Upper lobe of right lung (tissue), 1 donor: ENCODE measurements at regions not wholly inside any gene's neighbourhood (a gene's known extent, or its start where the extent isn't known, plus 50 kb on each side); places are given as distances from the start of the nearest gene placed in this dataset.

Experiments used
- ATAC-seq: fragments of 200-7000 bp; cut with Tn5 transposase; one replicate; pipeline ENCODE4 v1.9.1; 2020; ENCODE audit warnings: mild to moderate bottlenecking, moderate library complexity
- DNase-seq: peaks from one replicate; pipeline ENCODE4 v3.0.0-alpha.2; 2020
- H3K27ac ChIP-seq: fragments of 200-600 bp; one replicate; pipeline ENCODE4 v1.8.0; 2022
- H3K27me3 ChIP-seq: fragments of 200-600 bp; one replicate; pipeline ENCODE4 v1.8.0; 2022; ENCODE audit warnings: mild to moderate bottlenecking
- H3K36me3 ChIP-seq: fragments of 200-600 bp; one replicate; pipeline ENCODE4 v1.8.0; 2022
- H3K4me1 ChIP-seq: fragments of 200-600 bp; one replicate; pipeline ENCODE4 v1.8.0; 2022
- H3K4me3 ChIP-seq: fragments of 200-600 bp; one replicate; pipeline ENCODE4 v1.8.0; 2022; ENCODE audit warnings: mild to moderate bottlenecking
- H3K9me3 ChIP-seq: fragments of 200-600 bp; one replicate; pipeline ENCODE4 v1.8.0; 2022
- CTCF ChIP-seq: fragments of 200-600 bp; IDR thresholded peaks from one replicate; pipeline ENCODE4 v1.8.0; 2022; ENCODE audit warnings: antibody characterized with exemption
- intact Hi-C: fragments of 100-400 bp; cut with DNase I; formaldehyde crosslinking; loops from one replicate; pipeline ENCODE4 v1.11.0; 2022
- donor health status: DM: no; HTN: yes; CAD: no; lungs with severe emphysema.

- intact Hi-C loops: no loop called here
- Histone ChIP-seq H3K27ac (no peak overlapping the region), H3K27me3 (no peaks in the 10 kb centered on the region), H3K36me3 (no peaks in the 10 kb centered on the region), H3K4me3 (no peak overlapping the region), H3K9me3 (no peaks in the 10 kb centered on the region), H3K4me1 (no peaks in the 10 kb centered on the region)
- no peak for TF ChIP-seq CTCF
- no peak for DNase-seq
- no peak for ATAC-seq
These were observed 1071.7 kb upstream of the POT1 start for GRCh38 chr7:126001349-126001748.

GRCh38 chr7:125984795-125985194 lies 1055.2 kb upstream of the POT1 start:
- H3K36me3 ChIP-seq: no peaks in the 10 kb centered on the region
- no peaks in the 10 kb centered on the region for H3K4me1 ChIP-seq
- ATAC-seq (no peak), DNase-seq (no peak)
- H3K4me3 ChIP-seq: no peak overlapping the region
- intact Hi-C loops: no loop called here
- H3K27ac ChIP-seq: no peak overlapping the region
- H3K9me3 ChIP-seq: no peaks in the 10 kb centered on the region
- H3K27me3 ChIP-seq: no peaks in the 10 kb centered on the region
- TF ChIP-seq CTCF: no peak

- H3K27ac ChIP-seq: no peak overlapping the region
- no peak for TF ChIP-seq CTCF
- H3K4me3 ChIP-seq: no peak overlapping the region
- ATAC-seq (no peak), DNase-seq (no peak)
- no peaks in the 10 kb centered on the region for H3K4me1 ChIP-seq
- intact Hi-C loops: no loop called here
- no peaks in the 10 kb centered on the region for H3K9me3 ChIP-seq
- H3K36me3 ChIP-seq: no peaks in the 10 kb centered on the region
- H3K27me3 ChIP-seq: no peaks in the 10 kb centered on the region
These were observed 1042.0 kb upstream of the POT1 start for GRCh38 chr7:125971656-125972055.

GRCh38 chr7:125966278-125967048 lies 1036.8 kb upstream of the POT1 start:
- no peak for TF ChIP-seq CTCF
- H3K27me3 ChIP-seq: no peaks in the 10 kb centered on the region
- H3K4me3 ChIP-seq: no peak overlapping the region
- no peaks in the 10 kb centered on the region for H3K9me3 ChIP-seq
- no peaks in the 10 kb centered on the region for H3K4me1 ChIP-seq
- no peaks in the 10 kb centered on the region for H3K36me3 ChIP-seq
- H3K27ac ChIP-seq: no peak overlapping the region
- intact Hi-C loops: no loop called here
- ATAC-seq (no peak), DNase-seq (no peak)

GRCh38 chr7:125934955-125935354 lies 1005.3 kb upstream of the POT1 start:
- no peak for DNase-seq

More at GRCh38 chr7:125934955-125935354, 1005.3 kb upstream of the POT1 start:
- Histone ChIP-seq H3K27ac (no peak overlapping the region), H3K9me3 (peaks cover 4% of the 10 kb centered on the region), H3K4me3 (no peak overlapping the region), H3K36me3 (no peaks in the 10 kb centered on the region), H3K27me3 (no peaks in the 10 kb centered on the region), H3K4me1 (no peaks in the 10 kb centered on the region)
- intact Hi-C loops: no loop called here
- ATAC-seq: no peak
- TF ChIP-seq CTCF: no peak
